Spleen (tissue), 11 donors: ENCODE measurements at regions not wholly inside any gene's neighbourhood (a gene's known extent, or its start where the extent isn't known, plus 50 kb on each side); places are given as distances from the start of the nearest gene placed in this dataset.

Experiments
- DNase-seq: peaks from one replicate; pipeline ENCODE4 v3.0.0-alpha.2; 2020
- H3K27ac ChIP-seq, 8 donors: fragments of 200-600 bp; sonication (generic) in 7 of 8; 1 replicate in 4 of 8; 2 replicates in 4 of 8; pipeline versions ENCODE4 v1.5.0 to v1.8.0; 2016 to 2021; ENCODE audit warnings: inconsistent platforms in 4 of 8, mild to moderate bottlenecking in 4 of 8, moderate library complexity in 1 of 8
- H3K27me3 ChIP-seq, 7 donors: fragments of 200-600 bp; sonication (generic) in 6 of 7; replicated peaks in 1 of 7; 1 replicate in 4 of 7; 2 replicates in 3 of 7; pipeline versions ENCODE4 v1.5.0 to v1.8.0; 2016 to 2021; ENCODE audit warnings: inconsistent platforms in 3 of 7, mild to moderate bottlenecking in 1 of 7
- H3K36me3 ChIP-seq, 6 donors: fragments of 200-600 bp; sonication (generic) in 5 of 6; 1 replicate in 4 of 6; 2 replicates in 2 of 6; pipeline versions ENCODE4 v1.5.0 to v1.8.0; 2016 to 2021; ENCODE audit warnings: inconsistent platforms in 2 of 6
- H3K4me1 ChIP-seq, 6 donors: fragments of 200-600 bp; sonication (generic) in 5 of 6; 1 replicate in 3 of 6; 2 replicates in 3 of 6; pipeline versions ENCODE4 v1.5.0 to v1.8.0; 2016 to 2021; ENCODE audit warnings: inconsistent platforms in 3 of 6
- H3K4me3 ChIP-seq, 8 donors: fragments of 200-600 bp; sonication (generic) in 7 of 8; 1 replicate in 4 of 8; 2 replicates in 4 of 8; pipeline versions ENCODE4 v1.5.0 to v1.8.0; 2016 to 2021; ENCODE audit warnings: inconsistent platforms in 4 of 8, mild to moderate bottlenecking in 4 of 8, moderate library complexity in 2 of 8
- H3K9me3 ChIP-seq, 8 donors: fragments of 200-600 bp; sonication (generic) in 7 of 8; 1 replicate in 4 of 8; 2 replicates in 4 of 8; pipeline versions ENCODE4 v1.5.0 to v1.8.0; 2016 to 2021; ENCODE audit warnings: inconsistent platforms in 4 of 8
- CTCF ChIP-seq, 11 experiments: fragments of 200-600 bp in 7 of 11; fragments of 450-650 bp in 4 of 11; sonication (generic) in 4 of 11; IDR thresholded peaks in 8 of 11; conservative IDR thresholded peaks in 3 of 11; 1 replicate in 7 of 11; 2 replicates in 4 of 11; pipeline versions ENCODE4 v1.4.0 to v1.8.0; 2016 to 2021; ENCODE audit warnings: antibody characterized with exemption in 11 of 11, inconsistent platforms in 4 of 11, mild to moderate bottlenecking in 1 of 11
- POLR2A ChIP-seq, 3 donors: fragments of 450-650 bp; IDR thresholded peaks; one replicate each; pipeline ENCODE4 v1.5.1; 2017; ENCODE audit warnings: antibody characterized with exemption in 3 of 3, mild to moderate bottlenecking in 1 of 3
- POLR2AphosphoS5 ChIP-seq, 3 donors: sonication (generic); formaldehyde crosslinking; IDR thresholded peaks; one replicate each; pipeline ENCODE4 v1.5.1; 2017; ENCODE audit warnings: antibody characterized with exemption in 3 of 3
- WGBS, 5 donors: extraction: QIAGEN DNeasy Blood & Tissue Kit in 3 of 5; methylation state at CpG; one replicate each; pipeline versions ENCODE4 v1.1.5 to v1.1.7; 2013 to 2018; 5-methylcytosine and 5-hydroxymethylcytosine counted together
- intact Hi-C: fragments of 100-400 bp; cut with DNase I; formaldehyde crosslinking; loops from one replicate; pipeline ENCODE4 v1.15.0; 2023; ENCODE audit warnings: low total_unique reads
- donor health status: healthy with polysubstance abuse.
- donor health status: DM: no; HTN: no; CAD: no; lungs with moderate emphysema.
- donor health status: DM: no; HTN: no; CAD: no.
- donor health status: Bipolar disorder and iron deficiency.
- donor health status: healthy.
- donor health status: DM: no; HTN: no; CAD: no.
- donor health status: DM: yes; HTN: yes; CAD: no.

- no peak overlapping the region for H3K4me3 ChIP-seq
- H3K27me3 ChIP-seq = peaks cover 0 to 75% (median 20%) of the 10 kb centered on the region in 7 donors
- intact Hi-C loops = no loop called here
- 87 to 94% (median 93%) methylated on average over 5 of the region's 5 CpGs for WGBS, 5 donors
- no peaks in the 10 kb centered on the region for H3K9me3 ChIP-seq
- H3K27ac ChIP-seq = no peak overlapping the region
- peaks cover 0 to 14% (median 10%) of the 10 kb centered on the region in 6 donors for H3K4me1 ChIP-seq
- no peak for DNase-seq
- no peaks in the 10 kb centered on the region for H3K36me3 ChIP-seq
- TF ChIP-seq CTCF (IDR thresholded peaks at IDR 0.05 in 8 of 11, conservative IDR thresholded peaks at IDR 0.05 in 3 of 11) (no peak), POLR2A (IDR thresholded peaks at IDR 0.05) (no peak), POLR2AphosphoS5 (IDR thresholded peaks at IDR 0.05) (no peak)
Measured at GRCh38 chr4:27089186-27089585, 228.5 kb downstream of the STIM2 start.

- H3K4me3 ChIP-seq = no peak overlapping the region
- no peak overlapping the region for H3K27ac ChIP-seq
- DNase-seq = no peak
- intact Hi-C loops = no loop called here
- peaks cover 0 to 63% (median 10%) of the 10 kb centered on the region in 7 donors for H3K27me3 ChIP-seq
- H3K36me3 ChIP-seq = no peaks in the 10 kb centered on the region
- no peak for TF ChIP-seq POLR2A (IDR thresholded peaks at IDR 0.05)
- no peak for TF ChIP-seq POLR2AphosphoS5 (IDR thresholded peaks at IDR 0.05)
- no peak for TF ChIP-seq CTCF (IDR thresholded peaks at IDR 0.05 in 8 of 11, conservative IDR thresholded peaks at IDR 0.05 in 3 of 11)
- no peaks in the 10 kb centered on the region for H3K9me3 ChIP-seq
- H3K4me1 ChIP-seq = peaks cover 0 to 2% (median under 1%) of the 10 kb centered on the region in 6 donors
- WGBS, 5 donors = 66 to 71% (median 67%) methylated on average over 6 of the region's 6 CpGs
Measured at GRCh38 chr4:27090406-27090805, 229.8 kb downstream of the STIM2 start.

DNA sequence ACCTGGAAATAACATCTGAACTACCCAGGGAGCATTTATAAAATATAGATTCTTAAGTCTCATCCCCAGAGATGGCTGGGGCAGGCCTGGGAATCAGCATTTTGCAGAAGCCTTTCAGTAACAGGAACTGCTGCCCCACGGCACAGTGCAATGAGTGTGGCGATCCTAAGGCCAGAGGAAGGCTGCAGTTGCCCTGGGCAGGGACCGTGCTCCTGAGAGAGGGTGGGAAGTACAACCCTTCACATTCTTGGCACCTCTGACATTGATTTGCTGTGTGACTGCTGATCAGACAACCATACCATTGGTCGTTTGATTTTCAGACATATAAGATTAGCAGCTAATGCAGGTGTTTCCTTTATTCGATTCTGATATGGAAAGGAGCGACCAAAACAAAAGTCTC lies 233.6 kb downstream of the STIM2 start:
- H3K4me3 ChIP-seq = no peak overlapping the region
- H3K27ac ChIP-seq = no peak overlapping the region
- no peak for DNase-seq
- intact Hi-C loops = no loop called here
- peaks cover 0 to 31% (median 0%) of the 10 kb centered on the region in 7 donors for H3K27me3 ChIP-seq
- H3K9me3 ChIP-seq = no peaks in the 10 kb centered on the region
- TF ChIP-seq POLR2A (IDR thresholded peaks at IDR 0.05) = no peak
- TF ChIP-seq POLR2AphosphoS5 (IDR thresholded peaks at IDR 0.05) = no peak
- no peak for TF ChIP-seq CTCF (IDR thresholded peaks at IDR 0.05 in 8 of 11, conservative IDR thresholded peaks at IDR 0.05 in 3 of 11)
- H3K36me3 ChIP-seq = no peaks in the 10 kb centered on the region
- H3K4me1 ChIP-seq = no peaks in the 10 kb centered on the region
- 58 to 76% (median 70%) methylated on average over 6 of the region's 6 CpGs for WGBS, 5 donors

- H3K27ac ChIP-seq = no peak overlapping the region
- TF ChIP-seq CTCF (IDR thresholded peaks at IDR 0.05 in 8 of 11, conservative IDR thresholded peaks at IDR 0.05 in 3 of 11) (no peak), POLR2A (IDR thresholded peaks at IDR 0.05) (no peak), POLR2AphosphoS5 (IDR thresholded peaks at IDR 0.05) (no peak)
- 50 to 83% (median 74%) methylated on average over 2 of the region's 2 CpGs for WGBS, 5 donors
- H3K4me3 ChIP-seq = no peak overlapping the region
- H3K36me3 ChIP-seq = no peaks in the 10 kb centered on the region
- H3K9me3 ChIP-seq = no peaks in the 10 kb centered on the region
- intact Hi-C loops = no loop called here
- no peaks in the 10 kb centered on the region for H3K4me1 ChIP-seq
- no peak for DNase-seq
- peaks cover 0 to 27% (median 0%) of the 10 kb centered on the region in 7 donors for H3K27me3 ChIP-seq
Measured at GRCh38 chr4:27094783-27095182, 234.1 kb downstream of the STIM2 start.
